RWPE1 (cell line): ENCODE measurements at regions not wholly inside any gene's neighbourhood (a gene's known extent, or its start where the extent isn't known, plus 50 kb on each side); places are given as distances from the start of the nearest gene placed in this dataset.

Experiments used
- CTCF ChIA-PET: fragments of 350-600 bp; sonication (Branson Sonifier 250); formaldehyde crosslinking; extraction: SDS; loops from one replicate; lab custom pipeline; 2021; lab: Yijun Ruan, JAX
- POLR2A ChIA-PET: fragments of 400-600 bp; formaldehyde crosslinking; extraction: SDS; loops from one replicate; lab custom pipeline; 2020; ENCODE audit warnings: antibody characterized with exemption; ENCODE audit not compliant: low non-redundant PET; lab: Yijun Ruan, JAX
- DNase-seq: peaks from one replicate; pipeline ENCODE4 v3.0.0; 2012; ENCODE audit warnings: low spot score
- H3K27ac ChIP-seq: fragments of 450-650 bp; 2 replicates; pipeline ENCODE4 v1.5.1; 2017
- TF ChIP-seq, protein P1 (sequence below): fragments of 450-650 bp; conservative IDR thresholded peaks from 2 replicates; pipeline ENCODE4 v1.5.1; 2017; ENCODE audit warnings: low read depth, mild to moderate bottlenecking

DNA sequence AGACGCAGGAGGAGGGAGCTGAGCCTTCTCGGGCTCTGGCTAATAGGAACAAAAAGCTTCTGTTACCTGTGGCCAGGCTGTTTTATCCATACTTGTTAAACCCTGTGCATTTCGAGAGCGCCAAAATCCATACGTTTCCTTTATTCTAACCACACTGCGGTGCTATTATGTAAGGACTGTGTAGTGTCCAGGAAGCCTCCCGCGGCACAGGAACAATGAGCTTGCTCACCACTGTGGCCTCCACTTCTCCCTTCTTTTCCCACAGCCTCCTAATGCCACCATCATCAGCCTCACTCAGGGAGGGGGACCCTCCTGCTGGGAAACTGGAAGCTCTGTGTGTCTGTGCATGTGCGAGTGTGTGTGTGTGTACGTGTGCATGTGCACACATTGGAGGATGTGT is 268.5 kb downstream of the HAUS1 start:
- peak overlapping the region; percentile 28; the same call in 1 of the 2 replicates for H3K27ac ChIP-seq
- POLR2A ChIA-PET, result no interaction called here
- DNase-seq, result no peak
- TF ChIP-seq, protein P1, sequence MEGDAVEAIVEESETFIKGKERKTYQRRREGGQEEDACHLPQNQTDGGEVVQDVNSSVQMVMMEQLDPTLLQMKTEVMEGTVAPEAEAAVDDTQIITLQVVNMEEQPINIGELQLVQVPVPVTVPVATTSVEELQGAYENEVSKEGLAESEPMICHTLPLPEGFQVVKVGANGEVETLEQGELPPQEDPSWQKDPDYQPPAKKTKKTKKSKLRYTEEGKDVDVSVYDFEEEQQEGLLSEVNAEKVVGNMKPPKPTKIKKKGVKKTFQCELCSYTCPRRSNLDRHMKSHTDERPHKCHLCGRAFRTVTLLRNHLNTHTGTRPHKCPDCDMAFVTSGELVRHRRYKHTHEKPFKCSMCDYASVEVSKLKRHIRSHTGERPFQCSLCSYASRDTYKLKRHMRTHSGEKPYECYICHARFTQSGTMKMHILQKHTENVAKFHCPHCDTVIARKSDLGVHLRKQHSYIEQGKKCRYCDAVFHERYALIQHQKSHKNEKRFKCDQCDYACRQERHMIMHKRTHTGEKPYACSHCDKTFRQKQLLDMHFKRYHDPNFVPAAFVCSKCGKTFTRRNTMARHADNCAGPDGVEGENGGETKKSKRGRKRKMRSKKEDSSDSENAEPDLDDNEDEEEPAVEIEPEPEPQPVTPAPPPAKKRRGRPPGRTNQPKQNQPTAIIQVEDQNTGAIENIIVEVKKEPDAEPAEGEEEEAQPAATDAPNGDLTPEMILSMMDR, result no peak
- CTCF ChIA-PET, result no interaction called here

DNA sequence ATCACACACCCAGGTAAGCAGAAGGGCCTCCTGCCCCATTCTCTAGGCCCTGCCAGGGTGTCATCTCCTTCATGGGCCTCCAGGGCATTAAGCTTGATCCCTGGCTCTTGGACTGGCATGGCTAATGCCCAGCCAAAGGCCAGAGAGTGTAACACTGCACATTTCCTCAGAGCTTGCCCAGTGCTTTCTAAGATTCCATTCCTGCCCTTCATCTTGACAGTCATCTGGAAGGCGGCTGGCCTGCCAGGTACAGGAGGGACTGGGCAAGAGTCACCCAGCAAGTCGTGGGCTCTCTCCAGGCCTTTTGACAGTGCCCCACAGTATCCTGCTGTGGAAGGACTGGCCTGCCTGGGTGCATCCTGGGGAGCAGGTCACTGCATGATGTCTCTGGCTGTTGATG is 268.9 kb downstream of the HAUS1 start:
- H3K27ac ChIP-seq, result peak overlapping the region; percentile 28; the same call in 1 of the 2 replicates
- POLR2A ChIA-PET, result no interaction called here
- DNase-seq, result no peak
- TF ChIP-seq, protein P1, result no peak
- CTCF ChIA-PET, result no interaction called here

DNA sequence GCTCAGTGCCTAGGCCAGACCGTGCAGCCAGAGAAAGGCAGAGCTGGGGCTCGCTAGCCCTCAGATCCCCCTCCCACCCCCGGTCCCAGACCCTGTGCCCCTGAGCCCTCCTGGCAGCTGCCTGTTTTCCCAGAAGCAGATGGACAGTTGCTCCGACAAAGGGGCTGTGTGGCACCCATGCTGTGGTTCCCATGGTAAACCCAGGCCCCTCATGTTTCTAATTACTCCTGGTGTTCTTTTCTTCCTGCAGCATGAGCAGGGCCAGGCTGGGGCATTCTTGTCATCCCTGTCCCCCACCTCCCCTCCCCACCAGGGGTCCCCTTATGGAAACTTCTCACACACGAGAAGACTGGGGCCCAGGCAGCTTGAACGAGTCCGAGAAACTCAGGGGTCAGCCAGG is 269.6 kb downstream of the HAUS1 start:
- CTCF ChIA-PET, result interaction anchor here (0.6 kb wide), 1 partner anchor 1803 kb away, joined by 3 read pairs; no protein-coding TSS in a partner anchor
- no peak for DNase-seq

DNA sequence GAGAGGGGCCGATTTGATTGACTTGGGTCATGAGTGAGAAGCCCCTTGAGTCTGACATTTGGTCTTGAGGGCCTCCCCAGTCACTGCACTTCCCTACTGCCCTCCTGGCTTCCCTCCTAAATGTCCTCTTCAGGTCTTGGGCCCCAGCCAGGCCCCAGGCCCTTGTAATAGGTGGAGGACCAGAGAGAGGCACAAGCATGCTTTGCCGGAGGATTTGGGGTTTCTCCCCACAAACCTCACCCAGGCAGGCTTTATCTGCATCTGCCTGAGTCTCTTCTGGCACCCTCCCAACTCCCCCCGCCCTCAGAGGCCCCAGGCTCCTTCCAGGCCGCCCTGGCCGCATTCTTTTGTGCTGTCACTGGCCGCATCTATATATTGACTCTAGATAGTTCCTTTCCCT is 270.7 kb downstream of the HAUS1 start:
- TF ChIP-seq, protein P1, result no peak
- H3K27ac ChIP-seq, result peak overlapping the region; percentile 19; the same call in 1 of the 2 replicates
- DNase-seq, result no peak
- POLR2A ChIA-PET, result no interaction called here
- CTCF ChIA-PET, result no interaction called here

More for the DNA sequence above, 269.6 kb downstream of the HAUS1 start:
- POLR2A ChIA-PET, result no interaction called here
- peak overlapping the region; percentile 28; the same call in 1 of the 2 replicates for H3K27ac ChIP-seq
- TF ChIP-seq, protein P1, result no peak

DNA sequence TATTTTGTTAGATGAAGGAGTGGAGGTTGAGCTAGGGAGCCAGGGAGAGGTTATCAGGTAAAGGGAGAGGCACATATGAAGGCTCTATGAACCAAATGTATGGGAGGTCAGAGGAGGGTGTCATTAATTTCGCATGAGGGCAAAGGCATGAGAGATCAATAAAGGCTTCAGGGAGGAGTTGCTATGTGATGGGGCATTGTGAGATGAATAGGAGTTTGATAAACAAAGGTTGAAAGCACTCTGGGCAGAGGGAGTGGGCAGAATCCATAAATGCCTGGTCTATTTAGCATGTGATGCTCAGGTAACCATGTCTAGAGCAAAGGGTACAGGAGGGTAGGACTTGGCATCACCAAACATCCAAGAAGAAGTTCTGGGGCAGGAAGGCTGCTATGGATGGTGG is 273.4 kb downstream of the HAUS1 start:
- ChIA-PET POLR2A (no interaction called here), CTCF (no interaction called here)
- H3K27ac ChIP-seq, result no peak overlapping the region
- no peak for DNase-seq
- TF ChIP-seq, protein P1, result no peak

- DNase-seq, result no peak
- POLR2A ChIA-PET, result no interaction called here
- CTCF ChIA-PET, result interaction anchor here (0.6 kb wide), 1 partner anchor 205 kb away, joined by 3 read pairs; no protein-coding TSS in a partner anchor
- peak overlapping the region; percentile 5; the same call in 1 of the 2 replicates for H3K27ac ChIP-seq
- TF ChIP-seq, protein P1, result no peak
These were observed 274.1 kb downstream of the HAUS1 start for GRCh38 chr18:46378126-46378863.
